GM23338 (cell line): ENCODE measurements at regions not wholly inside any gene's neighbourhood (a gene's known extent, or its start where the extent isn't known, plus 50 kb on each side); places are given as distances from the start of the nearest gene placed in this dataset.

Source experiments
- ATAC-seq: fragments of 200-7000 bp; cut with Tn5 transposase; 3 replicates; pipeline ENCODE4 v1.9.1; 2020
- DNase-seq: peaks from one replicate; pipeline ENCODE4 v3.0.0-alpha.2; 2015; ENCODE audit warnings: low spot score
- H2AFZ ChIP-seq: fragments of 200-600 bp; sonication (generic); 2 replicates; pipeline ENCODE4 v1.8.0; 2016; ENCODE audit warnings: antibody characterized with exemption, mild to moderate bottlenecking, moderate library complexity
- H3F3A ChIP-seq: fragments of 200-600 bp; sonication (generic); replicated peaks from 2 replicates; pipeline ENCODE4 v1.8.0; 2017; ENCODE audit warnings: antibody characterized with exemption, mixed run types, low read depth
- H3K27ac ChIP-seq: fragments of 200-600 bp; sonication (generic); 2 replicates; pipeline ENCODE4 v1.6.1; 2016; ENCODE audit warnings: low read depth
- H3K27me3 ChIP-seq: fragments of 200-600 bp; sonication (generic); 2 replicates; pipeline ENCODE4 v1.8.0; 2016; ENCODE audit warnings: mild to moderate bottlenecking, mixed run types, moderate library complexity; ENCODE audit not compliant: insufficient read depth
- H3K36me3 ChIP-seq: fragments of 200-600 bp; sonication (generic); 2 replicates; pipeline ENCODE4 v1.8.0; 2016; ENCODE audit warnings: mild to moderate bottlenecking; ENCODE audit not compliant: insufficient read depth
- H3K4me1 ChIP-seq: fragments of 200-600 bp; sonication (generic); 2 replicates; pipeline ENCODE4 v1.8.0; 2016; ENCODE audit warnings: mild to moderate bottlenecking, moderate library complexity; ENCODE audit not compliant: insufficient read depth
- H3K4me2 ChIP-seq: fragments of 200-600 bp; sonication (generic); 2 replicates; pipeline ENCODE4 v1.7.1; 2017; ENCODE audit warnings: mixed run types
- H3K4me3 ChIP-seq: fragments of 200-600 bp; sonication (generic); 2 replicates; pipeline ENCODE4 v1.6.1; 2016; ENCODE audit warnings: mixed run types
- H3K79me2 ChIP-seq: fragments of 200-600 bp; sonication (generic); replicated peaks from 2 replicates; pipeline ENCODE4 v1.8.0; 2017; ENCODE audit warnings: mild to moderate bottlenecking; ENCODE audit not compliant: insufficient read depth
- H3K9me2 ChIP-seq: fragments of 200-600 bp; sonication (generic); 2 replicates; pipeline ENCODE4 v1.8.0; 2017; ENCODE audit not compliant: insufficient read depth
- H4K20me1 ChIP-seq: fragments of 200-600 bp; sonication (generic); replicated peaks from 2 replicates; pipeline ENCODE4 v1.8.0; 2017; ENCODE audit warnings: mild to moderate bottlenecking; ENCODE audit not compliant: insufficient read depth
- H3K27ac Mint-ChIP-seq: 2 replicates; pipeline ENCODE4 v1.8.0; 2020; ENCODE audit warnings: inconsistent platforms, mild to moderate bottlenecking, moderate library complexity, mixed read lengths
- H3K27me3 Mint-ChIP-seq: 3 replicates; pipeline ENCODE4 v1.8.0; 2022; ENCODE audit warnings: low read depth, mild to moderate bottlenecking, moderate library complexity, mixed read lengths, inconsistent platforms; ENCODE audit not compliant: insufficient read depth, poor library complexity
- H3K36me3 Mint-ChIP-seq: 3 replicates; pipeline ENCODE4 v1.8.0; 2021; ENCODE audit warnings: low read depth, mild to moderate bottlenecking, inconsistent platforms, moderate library complexity, mixed read lengths
- H3K4me1 Mint-ChIP-seq: 3 replicates; pipeline ENCODE4 v1.8.0; 2020; ENCODE audit warnings: mild to moderate bottlenecking, inconsistent platforms, mixed read lengths
- H3K4me3 Mint-ChIP-seq: 3 replicates; pipeline ENCODE4 v1.8.0; 2021; ENCODE audit warnings: moderate library complexity, mild to moderate bottlenecking, inconsistent platforms, mixed read lengths
- H3K9me3 Mint-ChIP-seq: 3 replicates; pipeline ENCODE4 v1.8.0; 2020; ENCODE audit warnings: moderate library complexity, mild to moderate bottlenecking, inconsistent platforms, mixed read lengths
- CREB1 ChIP-seq: fragments of 250-450 bp; sonication (Bioruptor Pico); IDR thresholded peaks from 2 replicates; pipeline ENCODE4 v1.5.0; 2020; ENCODE audit warnings: low read depth, mild to moderate bottlenecking, moderate library complexity
- EZH2phosphoT487 ChIP-seq: fragments of 200-600 bp; sonication (generic); IDR thresholded peaks from one replicate; pipeline ENCODE4 v1.8.1; 2018; ENCODE audit warnings: antibody characterized with exemption; ENCODE audit not compliant: unreplicated experiment
- JUNB ChIP-seq: IDR thresholded peaks from one replicate; pipeline ENCODE4 v1.6.1; 2016; ENCODE audit warnings: antibody characterized with exemption; ENCODE audit not compliant: unreplicated experiment
- NANOG ChIP-seq: IDR thresholded peaks from 2 replicates; pipeline ENCODE4 v1.6.1; 2016; ENCODE audit warnings: antibody characterized with exemption, borderline replicate concordance
- STAT1 ChIP-seq: IDR thresholded peaks from one replicate; pipeline ENCODE4 v1.6.1; 2016; ENCODE audit warnings: antibody characterized with exemption; ENCODE audit not compliant: unreplicated experiment
- ZNF114 ChIP-seq: fragments of 250-450 bp; sonication (Bioruptor Pico); IDR thresholded peaks from 2 replicates; pipeline ENCODE4 v1.5.0; 2020; ENCODE audit warnings: mild to moderate bottlenecking, moderate library complexity
- ZNF331 ChIP-seq: fragments of 250-450 bp; sonication (Bioruptor Pico); IDR thresholded peaks from 2 replicates; pipeline ENCODE4 v1.5.0; 2020; ENCODE audit warnings: low read depth, mild to moderate bottlenecking, moderate library complexity
- ZNF462 ChIP-seq: fragments of 250-450 bp; sonication (Bioruptor Pico); IDR thresholded peaks from 2 replicates; pipeline ENCODE4 v1.5.0; 2020; ENCODE audit warnings: mild to moderate bottlenecking, moderate library complexity
- TF ChIP-seq, protein P1 (sequence below): IDR thresholded peaks from 2 replicates; pipeline ENCODE4 v1.6.1; 2016; ENCODE audit warnings: antibody characterized with exemption
- TF ChIP-seq, protein P2 (sequence below), 2 experiments: fragments of 200-600 bp in 1 of 2; sonication (generic) in 1 of 2; conservative IDR thresholded peaks; 2 replicates each; pipeline versions ENCODE4 v1.5.1 to v1.6.1; 2016 to 2017; ENCODE audit warnings: antibody characterized with exemption in 2 of 2, low read depth in 2 of 2, mild to moderate bottlenecking in 2 of 2, moderate library complexity in 1 of 2

- DNase-seq: no peak
- no peak for ATAC-seq
- Histone ChIP-seq H3F3A (no peaks in the 10 kb centered on the region), H3K36me3 (no peaks in the 10 kb centered on the region), H3K4me2 (no peak overlapping the region), H2AFZ (no peak overlapping the region), H3K4me3 (no peak overlapping the region), H3K27me3 (no peaks in the 10 kb centered on the region), H3K9me2 (peaks cover 9% of the 10 kb centered on the region; the same call in 1 of the 2 replicates), H3K4me1 (no peaks in the 10 kb centered on the region), H3K27ac (no peak overlapping the region), H4K20me1 (no peaks in the 10 kb centered on the region), H3K79me2 (no peaks in the 10 kb centered on the region)
- Mint-ChIP-seq H3K27me3 (peaks cover 2% of the 10 kb centered on the region), H3K36me3 (no peaks in the 10 kb centered on the region), H3K4me3 (no peak overlapping the region), H3K9me3 (peaks cover 3% of the 10 kb centered on the region; the same call in 2 of the 3 replicates), H3K4me1 (peaks cover 8% of the 10 kb centered on the region; the same call in 2 of the 3 replicates), H3K27ac (no peak overlapping the region)
- no peak for TF ChIP-seq CREB1 (CRISPR knock-in tag)
- TF ChIP-seq, protein P1, sequence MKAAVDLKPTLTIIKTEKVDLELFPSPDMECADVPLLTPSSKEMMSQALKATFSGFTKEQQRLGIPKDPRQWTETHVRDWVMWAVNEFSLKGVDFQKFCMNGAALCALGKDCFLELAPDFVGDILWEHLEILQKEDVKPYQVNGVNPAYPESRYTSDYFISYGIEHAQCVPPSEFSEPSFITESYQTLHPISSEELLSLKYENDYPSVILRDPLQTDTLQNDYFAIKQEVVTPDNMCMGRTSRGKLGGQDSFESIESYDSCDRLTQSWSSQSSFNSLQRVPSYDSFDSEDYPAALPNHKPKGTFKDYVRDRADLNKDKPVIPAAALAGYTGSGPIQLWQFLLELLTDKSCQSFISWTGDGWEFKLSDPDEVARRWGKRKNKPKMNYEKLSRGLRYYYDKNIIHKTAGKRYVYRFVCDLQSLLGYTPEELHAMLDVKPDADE: no peak
- TF ChIP-seq, protein P2, sequence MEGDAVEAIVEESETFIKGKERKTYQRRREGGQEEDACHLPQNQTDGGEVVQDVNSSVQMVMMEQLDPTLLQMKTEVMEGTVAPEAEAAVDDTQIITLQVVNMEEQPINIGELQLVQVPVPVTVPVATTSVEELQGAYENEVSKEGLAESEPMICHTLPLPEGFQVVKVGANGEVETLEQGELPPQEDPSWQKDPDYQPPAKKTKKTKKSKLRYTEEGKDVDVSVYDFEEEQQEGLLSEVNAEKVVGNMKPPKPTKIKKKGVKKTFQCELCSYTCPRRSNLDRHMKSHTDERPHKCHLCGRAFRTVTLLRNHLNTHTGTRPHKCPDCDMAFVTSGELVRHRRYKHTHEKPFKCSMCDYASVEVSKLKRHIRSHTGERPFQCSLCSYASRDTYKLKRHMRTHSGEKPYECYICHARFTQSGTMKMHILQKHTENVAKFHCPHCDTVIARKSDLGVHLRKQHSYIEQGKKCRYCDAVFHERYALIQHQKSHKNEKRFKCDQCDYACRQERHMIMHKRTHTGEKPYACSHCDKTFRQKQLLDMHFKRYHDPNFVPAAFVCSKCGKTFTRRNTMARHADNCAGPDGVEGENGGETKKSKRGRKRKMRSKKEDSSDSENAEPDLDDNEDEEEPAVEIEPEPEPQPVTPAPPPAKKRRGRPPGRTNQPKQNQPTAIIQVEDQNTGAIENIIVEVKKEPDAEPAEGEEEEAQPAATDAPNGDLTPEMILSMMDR (conservative IDR thresholded peaks at IDR 0.05; ENCODE audit: low read depth in 2 of 2): no peak
- TF ChIP-seq NANOG: no peak
- no peak for TF ChIP-seq ZNF462 (CRISPR knock-in tag)
- TF ChIP-seq EZH2phosphoT487: no peak
- no peak for TF ChIP-seq JUNB
- TF ChIP-seq ZNF331 (CRISPR knock-in tag): no peak
- TF ChIP-seq STAT1: no peak
- no peak for TF ChIP-seq ZNF114
These were observed 165.7 kb upstream of the ITGB1 start for GRCh38 chr10:33123680-33124079.
